Psoas muscle (tissue), 7 donors: ENCODE measurements at regions not wholly inside any gene's neighbourhood (a gene's known extent, or its start where the extent isn't known, plus 50 kb on each side); places are given as distances from the start of the nearest gene placed in this dataset.

ENCODE experiments used
- ATAC-seq, 4 donors: fragments of 200-7000 bp; cut with Tn5 transposase; one replicate each; pipeline ENCODE4 v1.9.1; 2020; ENCODE audit warnings: moderate library complexity in 3 of 4, mild to moderate bottlenecking in 2 of 4
- DNase-seq, 2 donors: peaks; one replicate each; pipeline ENCODE4 v3.0.0-alpha.2; 2020
- H3K27ac ChIP-seq: fragments of 200-600 bp; one replicate; pipeline ENCODE4 v1.8.0; 2022
- H3K27me3 ChIP-seq, 3 donors: fragments of 200-600 bp in 1 of 3; one replicate each; pipeline versions ENCODE4 v1.6.1 to v1.8.0; 2013 to 2022; ENCODE audit warnings: low read length in 2 of 3, mild to moderate bottlenecking in 2 of 3, moderate library complexity in 1 of 3; ENCODE audit not compliant: insufficient read depth in 3 of 3
- H3K36me3 ChIP-seq, 2 donors: fragments of 200-600 bp in 1 of 2; one replicate each; pipeline versions ENCODE4 v1.6.1 to v1.8.0; 2013 to 2022; ENCODE audit warnings: low read depth in 1 of 2, mild to moderate bottlenecking in 1 of 2, moderate library complexity in 1 of 2; ENCODE audit not compliant: insufficient read depth in 1 of 2
- H3K4me1 ChIP-seq: fragments of 200-600 bp; one replicate; pipeline ENCODE4 v1.8.0; 2022
- H3K4me3 ChIP-seq: fragments of 200-600 bp; one replicate; pipeline ENCODE4 v1.8.0; 2022; ENCODE audit warnings: mild to moderate bottlenecking
- H3K9me3 ChIP-seq: fragments of 200-600 bp; one replicate; pipeline ENCODE4 v1.8.0; 2022
- WGBS, 3 donors: extraction: QIAGEN DNeasy Blood & Tissue Kit; methylation state at CpG; one replicate each; pipeline versions ENCODE4 v1.1.6 to v1.1.7; 2013; 5-methylcytosine and 5-hydroxymethylcytosine counted together
- intact Hi-C, 2 donors: fragments of 100-400 bp; cut with DNase I; formaldehyde crosslinking; loops; one replicate each; pipeline versions ENCODE4 v1.11.0 to v1.14.2; 2022
- TF ChIP-seq, protein P1 (sequence below): fragments of 200-600 bp; IDR thresholded peaks from one replicate; pipeline ENCODE4 v1.8.0; 2022; ENCODE audit warnings: antibody characterized with exemption
- donor health status: healthy with polysubstance abuse.
- donor health status: DM: no; HTN: no; CAD: no; lungs with moderate emphysema.
- donor health status: Bipolar disorder and iron deficiency.
- donor health status: healthy.
- donor health status: DM: yes; HTN: yes; CAD: no.
- donor health status: DM: no; HTN: no; CAD: no.
- donor health status: DM: yes; HTN: yes; CAD: no.

GRCh38 chr12:124426594-124427555 lies 132.0 kb downstream of the RFLNA start:
- Histone ChIP-seq H3K27ac (no peak overlapping the region), H3K36me3 (peaks cover 0 to 41% of the 10 kb centered on the region in 2 donors), H3K9me3 (no peaks in the 10 kb centered on the region), H3K4me1 (peaks cover 38% of the 10 kb centered on the region), H3K27me3 (no peaks in the 10 kb centered on the region), H3K4me3 (no peak overlapping the region)
- DNase-seq = no peak
- no peak for ATAC-seq
- intact Hi-C loops = no loop called here
- 75 to 82% (median 79%) methylated on average over 42 of the region's 42 CpGs for WGBS, 3 donors
- TF ChIP-seq, protein P1, sequence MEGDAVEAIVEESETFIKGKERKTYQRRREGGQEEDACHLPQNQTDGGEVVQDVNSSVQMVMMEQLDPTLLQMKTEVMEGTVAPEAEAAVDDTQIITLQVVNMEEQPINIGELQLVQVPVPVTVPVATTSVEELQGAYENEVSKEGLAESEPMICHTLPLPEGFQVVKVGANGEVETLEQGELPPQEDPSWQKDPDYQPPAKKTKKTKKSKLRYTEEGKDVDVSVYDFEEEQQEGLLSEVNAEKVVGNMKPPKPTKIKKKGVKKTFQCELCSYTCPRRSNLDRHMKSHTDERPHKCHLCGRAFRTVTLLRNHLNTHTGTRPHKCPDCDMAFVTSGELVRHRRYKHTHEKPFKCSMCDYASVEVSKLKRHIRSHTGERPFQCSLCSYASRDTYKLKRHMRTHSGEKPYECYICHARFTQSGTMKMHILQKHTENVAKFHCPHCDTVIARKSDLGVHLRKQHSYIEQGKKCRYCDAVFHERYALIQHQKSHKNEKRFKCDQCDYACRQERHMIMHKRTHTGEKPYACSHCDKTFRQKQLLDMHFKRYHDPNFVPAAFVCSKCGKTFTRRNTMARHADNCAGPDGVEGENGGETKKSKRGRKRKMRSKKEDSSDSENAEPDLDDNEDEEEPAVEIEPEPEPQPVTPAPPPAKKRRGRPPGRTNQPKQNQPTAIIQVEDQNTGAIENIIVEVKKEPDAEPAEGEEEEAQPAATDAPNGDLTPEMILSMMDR = no peak

- H3K36me3 ChIP-seq = peaks cover 0 to 46% of the 10 kb centered on the region in 2 donors
- no peak overlapping the region for H3K4me3 ChIP-seq
- TF ChIP-seq, protein P1 = no peak
- 92 to 95% (median 92%) methylated on average over 6 of the region's 6 CpGs for WGBS, 3 donors
- H3K27ac ChIP-seq = no peak overlapping the region
- no peaks in the 10 kb centered on the region for H3K9me3 ChIP-seq
- H3K4me1 ChIP-seq = peaks cover 40% of the 10 kb centered on the region
- intact Hi-C loops = no loop called here
- ATAC-seq (no peak), DNase-seq (no peak)
- H3K27me3 ChIP-seq = no peaks in the 10 kb centered on the region
Observed at GRCh38 chr12:124425667-124426066, 130.8 kb downstream of the RFLNA start.

DNA sequence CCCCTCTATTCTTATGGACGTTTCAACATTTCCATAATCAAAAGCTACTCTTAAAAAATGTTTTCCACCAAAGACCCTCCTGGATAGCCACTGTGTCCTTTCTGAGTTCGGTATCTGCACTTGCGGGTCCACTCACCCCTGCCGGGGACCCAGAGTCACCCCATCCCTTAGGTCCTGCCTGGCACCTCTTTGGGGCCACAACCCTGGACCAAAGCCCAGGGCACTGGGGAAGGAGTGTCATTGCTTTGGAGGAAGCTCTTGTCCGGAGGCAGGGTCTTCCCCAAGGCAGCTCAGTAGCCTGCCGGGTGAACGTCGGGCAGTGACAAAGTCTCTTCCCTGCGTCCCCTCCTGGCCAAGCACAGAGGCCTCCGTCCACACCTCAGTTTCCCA lies 129.6 kb downstream of the RFLNA start:
- Histone ChIP-seq H3K4me1 (peaks cover 40% of the 10 kb centered on the region), H3K27ac (no peak overlapping the region), H3K4me3 (no peak overlapping the region), H3K9me3 (no peaks in the 10 kb centered on the region), H3K27me3 (no peaks in the 10 kb centered on the region), H3K36me3 (peaks cover 0 to 44% of the 10 kb centered on the region in 2 donors)
- DNase-seq = no peak
- ATAC-seq = no peak
- 93 to 95% (median 95%) methylated on average over 10 of the region's 10 CpGs for WGBS, 3 donors
- intact Hi-C loops = no loop called here
- TF ChIP-seq, protein P1 = no peak

DNA sequence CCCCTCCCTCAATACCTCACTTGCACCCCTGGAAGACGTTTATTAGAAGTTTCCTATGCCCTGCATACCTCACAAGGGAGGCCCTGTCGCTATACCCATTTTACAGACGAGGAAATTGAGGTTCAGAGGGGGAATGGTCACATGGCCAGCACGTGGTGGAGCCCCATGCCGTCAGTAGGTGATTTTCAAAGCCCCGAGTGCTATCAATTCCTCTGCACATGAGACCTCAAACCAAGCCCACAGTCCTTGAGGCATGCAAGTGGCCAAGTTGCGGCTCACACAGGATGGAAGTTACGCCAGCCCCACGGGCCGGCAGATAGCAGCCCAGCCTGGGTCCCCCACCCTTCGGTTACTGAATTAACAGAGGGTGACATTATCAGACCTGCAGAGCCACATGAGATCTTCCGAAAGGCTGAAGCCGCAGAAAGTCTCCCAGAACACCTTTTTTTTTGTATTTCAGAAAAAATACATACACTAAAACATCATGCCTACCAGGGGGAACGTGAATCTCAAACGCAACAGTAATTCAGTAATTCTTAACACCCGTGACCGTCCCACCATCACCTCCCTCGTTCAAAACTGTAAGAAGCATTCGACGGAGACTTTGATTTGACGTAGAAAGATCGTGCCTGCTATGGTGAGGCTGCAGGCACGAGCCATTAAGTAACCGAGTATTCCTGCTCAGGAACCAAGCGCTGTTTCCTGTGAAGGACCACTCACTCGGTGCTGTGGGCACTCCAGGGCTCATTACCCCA lies 129.0 kb downstream of the RFLNA start:
- no peak for DNase-seq
- Histone ChIP-seq H3K9me3 (no peaks in the 10 kb centered on the region), H3K27me3 (no peaks in the 10 kb centered on the region), H3K4me3 (peak overlapping the region; percentile 5), H3K4me1 (peaks cover 35% of the 10 kb centered on the region), H3K36me3 (peaks cover 0 to 45% of the 10 kb centered on the region in 2 donors), H3K27ac (peak overlapping the region; percentile 77)
- intact Hi-C loops = no loop called here
- ATAC-seq = no peak
- TF ChIP-seq, protein P1 = no peak
- WGBS, 3 donors = 79 to 83% (median 81%) methylated on average over 26 of the region's 26 CpGs
